GM12874 (cell line): ENCODE measurements at regions not wholly inside any gene's neighbourhood (a gene's known extent, or its start where the extent isn't known, plus 50 kb on each side); places are given as distances from the start of the nearest gene placed in this dataset.

Source experiments
- CTCF ChIP-seq: IDR thresholded peaks from 2 replicates; pipeline ENCODE4 v1.5.1; 2011; ENCODE audit warnings: low read depth, mild to moderate bottlenecking, control low read depth, low read length, moderate library complexity; ENCODE audit not compliant: insufficient read depth

- TF ChIP-seq CTCF = no peak
Measured at GRCh38 chr7:146057958-146058357, 58.6 kb upstream of the CNTNAP2 start.

- TF ChIP-seq CTCF = no peak
Measured at GRCh38 chr7:146054909-146055308, 61.7 kb upstream of the CNTNAP2 start.

- no peak for TF ChIP-seq CTCF
Measured at GRCh38 chr7:146053492-146053891, 63.1 kb upstream of the CNTNAP2 start.

GRCh38 chr7:146028251-146028750 lies 88.3 kb upstream of the CNTNAP2 start:
- TF ChIP-seq CTCF = no peak

- TF ChIP-seq CTCF = no peak
Measured at GRCh38 chr7:146027243-146027642, 89.4 kb upstream of the CNTNAP2 start.

GRCh38 chr7:146022776-146023175 lies 93.8 kb upstream of the CNTNAP2 start:
- no peak for TF ChIP-seq CTCF

GRCh38 chr7:146008293-146008692 lies 108.3 kb upstream of the CNTNAP2 start:
- TF ChIP-seq CTCF = no peak
